ENCODE measurements at regions not wholly inside any gene's neighbourhood (a gene's known extent, or its start where the extent isn't known, plus 50 kb on each side); places are given as distances from the start of the nearest gene placed in this dataset.

DNA sequence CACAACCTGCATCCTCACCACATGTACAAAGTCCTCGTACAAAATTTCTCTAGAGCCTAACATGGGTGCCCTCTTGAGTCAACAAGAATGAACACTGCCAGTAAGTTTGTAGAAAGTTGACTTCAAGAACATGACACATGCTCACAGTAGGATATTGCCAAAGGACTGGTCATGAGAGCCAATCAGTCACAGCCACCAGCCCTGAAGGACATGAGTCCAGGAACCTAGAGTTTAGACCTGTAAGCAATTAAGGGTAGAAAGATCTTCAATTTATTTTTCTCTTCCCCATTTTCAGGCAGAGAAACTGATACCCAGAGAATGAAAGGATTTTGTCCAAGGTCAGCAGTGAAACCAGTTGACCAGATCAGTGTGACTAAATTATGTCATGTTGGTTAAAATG, 96.1 kb downstream of the MAFB start:
- TF ChIP-seq, protein P1, sequence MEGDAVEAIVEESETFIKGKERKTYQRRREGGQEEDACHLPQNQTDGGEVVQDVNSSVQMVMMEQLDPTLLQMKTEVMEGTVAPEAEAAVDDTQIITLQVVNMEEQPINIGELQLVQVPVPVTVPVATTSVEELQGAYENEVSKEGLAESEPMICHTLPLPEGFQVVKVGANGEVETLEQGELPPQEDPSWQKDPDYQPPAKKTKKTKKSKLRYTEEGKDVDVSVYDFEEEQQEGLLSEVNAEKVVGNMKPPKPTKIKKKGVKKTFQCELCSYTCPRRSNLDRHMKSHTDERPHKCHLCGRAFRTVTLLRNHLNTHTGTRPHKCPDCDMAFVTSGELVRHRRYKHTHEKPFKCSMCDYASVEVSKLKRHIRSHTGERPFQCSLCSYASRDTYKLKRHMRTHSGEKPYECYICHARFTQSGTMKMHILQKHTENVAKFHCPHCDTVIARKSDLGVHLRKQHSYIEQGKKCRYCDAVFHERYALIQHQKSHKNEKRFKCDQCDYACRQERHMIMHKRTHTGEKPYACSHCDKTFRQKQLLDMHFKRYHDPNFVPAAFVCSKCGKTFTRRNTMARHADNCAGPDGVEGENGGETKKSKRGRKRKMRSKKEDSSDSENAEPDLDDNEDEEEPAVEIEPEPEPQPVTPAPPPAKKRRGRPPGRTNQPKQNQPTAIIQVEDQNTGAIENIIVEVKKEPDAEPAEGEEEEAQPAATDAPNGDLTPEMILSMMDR (conservative IDR thresholded peaks at IDR 0.05; ENCODE audit: low read depth, low read length), result no peak
- TF ChIP-seq EZH2 (IDR thresholded peaks at IDR 0.05; ENCODE audit: low read length, unreplicated experiment), result no peak
- no peak for TF ChIP-seq EZH2phosphoT487 (IDR thresholded peaks at IDR 0.05; ENCODE audit: borderline replicate concordance, low read length)
